B cell (primary cell): ENCODE measurements at regions not wholly inside any gene's neighbourhood (a gene's known extent, or its start where the extent isn't known, plus 50 kb on each side); places are given as distances from the start of the nearest gene placed in this dataset.

ENCODE experiments used
- ATAC-seq: fragments of 200-7000 bp; cut with Tn5 transposase; one replicate; pipeline ENCODE4 v1.10.0; 2021; ENCODE audit warnings: low read depth, mild to moderate bottlenecking, moderate number of reproducible peaks, moderate library complexity
- CTCF ChIA-PET: fragments of 350-600 bp; sonication (Branson Sonifier 250); formaldehyde crosslinking; loops from one replicate; lab custom pipeline; 2021; ENCODE audit warnings: antibody characterized with exemption, inconsistent platforms; lab: Charles Lee
- POLR2A ChIA-PET: fragments of 350-600 bp; sonication (Branson Sonifier 250); formaldehyde crosslinking; loops from one replicate; lab custom pipeline; 2021; ENCODE audit warnings: antibody characterized with exemption; lab: Charles Lee
- DNase-seq: peaks from one replicate; pipeline ENCODE4 v3.0.0; 2013
- H2AFZ ChIP-seq: 2 replicates; pipeline ENCODE4 v1.6.1; 2012; ENCODE audit warnings: mild to moderate bottlenecking, low read depth, low read length; ENCODE audit not compliant: insufficient read depth, poor library complexity, severe bottlenecking
- H3K27ac ChIP-seq, 2 donors: 1 replicate in 1 of 2; 2 replicates in 1 of 2; pipeline ENCODE4 v1.5.1; 2012 to 2013; ENCODE audit warnings: low read length in 2 of 2, mild to moderate bottlenecking in 2 of 2, moderate library complexity in 1 of 2
- H3K27me3 ChIP-seq, 4 experiments: fragments of 200-600 bp in 1 of 4; sonication (generic) in 1 of 4; replicated peaks in 1 of 4; 1 replicate in 2 of 4; 2 replicates in 2 of 4; pipeline versions ENCODE4 v1.6.1 to v1.7.0; 2013 to 2016; ENCODE audit warnings: low read length in 3 of 4, mild to moderate bottlenecking in 2 of 4, mixed read lengths in 1 of 4, moderate library complexity in 1 of 4; ENCODE audit not compliant: insufficient read depth in 4 of 4, control insufficient read depth in 3 of 4; ENCODE audit errors: control extremely low read depth in 1 of 4
- H3K36me3 ChIP-seq, 2 experiments: replicated peaks in 1 of 2; 1 replicate in 1 of 2; 2 replicates in 1 of 2; pipeline versions ENCODE4 v1.6.1 to v1.7.1; 2013; ENCODE audit warnings: low read length in 1 of 2; ENCODE audit not compliant: insufficient read depth in 2 of 2, control insufficient read depth in 1 of 2; ENCODE audit errors: control extremely low read depth in 1 of 2, extremely low read depth in 1 of 2
- H3K4me1 ChIP-seq, 2 donors: fragments of 200-600 bp in 1 of 2; sonication (generic) in 1 of 2; 1 replicate in 1 of 2; 2 replicates in 1 of 2; pipeline versions ENCODE4 v1.5.1 to v1.6.1; 2013 to 2017; ENCODE audit warnings: low read length in 2 of 2; ENCODE audit not compliant: control insufficient read depth in 2 of 2, insufficient read depth in 2 of 2
- H3K4me2 ChIP-seq: replicated peaks from 2 replicates; pipeline ENCODE3; 2012; ENCODE audit warnings: mild to moderate bottlenecking, low read depth, low read length; ENCODE audit not compliant: poor library complexity, severe bottlenecking
- H3K4me3 ChIP-seq, 5 experiments: fragments of 200-600 bp in 1 of 5; sonication (generic) in 1 of 5; 1 replicate in 3 of 5; 2 replicates in 2 of 5; pipeline versions ENCODE4 v1.5.1 to v1.7.0; 2011 to 2016; ENCODE audit warnings: low read length in 4 of 5, mild to moderate bottlenecking in 4 of 5, low read depth in 2 of 5, control low read depth in 1 of 5, moderate library complexity in 1 of 5; ENCODE audit not compliant: insufficient read depth in 1 of 5; ENCODE audit errors: control extremely low read depth in 1 of 5, extremely low read depth in 1 of 5
- H3K79me2 ChIP-seq: fragments of 200-600 bp; sonication (generic); one replicate; pipeline ENCODE4 v1.6.0; 2016; ENCODE audit warnings: low read length; ENCODE audit not compliant: control insufficient read depth, insufficient read depth
- H3K9ac ChIP-seq: fragments of 200-600 bp; sonication (generic); 2 replicates; pipeline ENCODE4 v1.6.1; 2017; ENCODE audit warnings: mild to moderate bottlenecking, low read length, moderate library complexity
- H3K9me3 ChIP-seq, 3 donors: one replicate each; pipeline versions ENCODE4 v1.6.1 to v1.7.1; 2013; ENCODE audit warnings: low read length in 2 of 3; ENCODE audit not compliant: control insufficient read depth in 2 of 3, insufficient read depth in 1 of 3; ENCODE audit errors: control extremely low read depth in 1 of 3
- H4K20me1 ChIP-seq: 2 replicates; pipeline ENCODE4 v1.6.0; 2012; ENCODE audit warnings: mild to moderate bottlenecking, low read length; ENCODE audit not compliant: insufficient read depth, control insufficient read depth, poor library complexity, severe bottlenecking
- H3K27ac Mint-ChIP-seq: one replicate; pipeline ENCODE4 v1.8.0; 2021; ENCODE audit warnings: mixed read lengths
- H3K27me3 Mint-ChIP-seq: one replicate; pipeline ENCODE4 v1.8.0; 2021; ENCODE audit warnings: mixed read lengths
- H3K4me1 Mint-ChIP-seq: one replicate; pipeline ENCODE4 v1.8.0; 2021; ENCODE audit warnings: mixed read lengths
- H3K4me3 Mint-ChIP-seq: one replicate; pipeline ENCODE4 v1.8.0; 2021; ENCODE audit warnings: mixed read lengths
- H3K9me3 Mint-ChIP-seq: one replicate; pipeline ENCODE4 v1.8.0; 2022; ENCODE audit warnings: mixed read lengths; ENCODE audit not compliant: insufficient read depth
- CTCF ChIP-seq: fragments of 200-600 bp; IDR thresholded peaks from one replicate; pipeline ENCODE4 v1.8.0; 2022; ENCODE audit warnings: antibody characterized with exemption, mild to moderate bottlenecking
- EZH2 ChIP-seq: IDR thresholded peaks from 2 replicates; pipeline ENCODE4 v1.6.1; 2012; ENCODE audit warnings: borderline replicate concordance, low read depth, mild to moderate bottlenecking, moderate library complexity, low read length; ENCODE audit not compliant: insufficient read depth, poor library complexity, severe bottlenecking
- WGBS: methylation state at CpG from one replicate; pipeline ENCODE4 v1.1.5; 2013; ENCODE audit warnings: missing lambda C conversion rate; ENCODE audit not compliant: insufficient coverage; 5-methylcytosine and 5-hydroxymethylcytosine counted together
- intact Hi-C: fragments of 100-400 bp; cut with micrococcal nuclease; formaldehyde crosslinking; loops from one replicate; pipeline ENCODE4 v1.10.0; 2022

- no peak for ATAC-seq
- H3K27ac Mint-ChIP-seq, result no peak overlapping the region
- intact Hi-C loops, result no loop called here
- H3K4me1 Mint-ChIP-seq, result no peaks in the 10 kb centered on the region
- no peak for DNase-seq
- H2AFZ ChIP-seq, result no peak overlapping the region
- H3K4me3 Mint-ChIP-seq, result no peak overlapping the region
- H3K4me3 ChIP-seq, result no peak overlapping the region
- POLR2A ChIA-PET, result no interaction called here
- H3K27me3 ChIP-seq, result no peaks in the 10 kb centered on the region
- CTCF ChIA-PET, result no interaction called here
- no peak overlapping the region for H3K27ac ChIP-seq
- H3K4me1 ChIP-seq, result no peaks in the 10 kb centered on the region
- H3K9me3 ChIP-seq, result no peaks in the 10 kb centered on the region
- H3K36me3 ChIP-seq, result no peaks in the 10 kb centered on the region
- no peaks in the 10 kb centered on the region for H3K79me2 ChIP-seq
- H3K4me2 ChIP-seq, result no peak overlapping the region
- no peaks in the 10 kb centered on the region for H4K20me1 ChIP-seq
- TF ChIP-seq CTCF (no peak), EZH2 (no peak)
- no peak overlapping the region for H3K9ac ChIP-seq
- H3K9me3 Mint-ChIP-seq, result peaks cover 3% of the 10 kb centered on the region
- no peaks in the 10 kb centered on the region for H3K27me3 Mint-ChIP-seq
Measured at GRCh38 chr2:77962943-77963342, 440.8 kb upstream of the LRRTM4 start.

GRCh38 chr2:77977471-77978063, 455.4 kb upstream of the LRRTM4 start:
- Histone ChIP-seq H3K9ac (no peak overlapping the region), H3K9me3 (peaks cover 0 to 14% (median 0%) of the 10 kb centered on the region in 3 donors), H4K20me1 (no peaks in the 10 kb centered on the region), H3K4me1 (no peaks in the 10 kb centered on the region), H3K4me2 (no peak overlapping the region), H3K27me3 (no peaks in the 10 kb centered on the region), H3K36me3 (no peaks in the 10 kb centered on the region), H3K4me3 (no peak overlapping the region), H3K27ac (no peak overlapping the region), H2AFZ (no peak overlapping the region), H3K79me2 (no peaks in the 10 kb centered on the region)
- H3K27ac Mint-ChIP-seq, result no peak overlapping the region
- intact Hi-C loops, result no loop called here
- ChIA-PET CTCF (no interaction called here), POLR2A (no interaction called here)
- no peak overlapping the region for H3K4me3 Mint-ChIP-seq
- peaks cover 14% of the 10 kb centered on the region for H3K9me3 Mint-ChIP-seq
- H3K27me3 Mint-ChIP-seq, result no peaks in the 10 kb centered on the region
- no peaks in the 10 kb centered on the region for H3K4me1 Mint-ChIP-seq
- TF ChIP-seq EZH2 (no peak), CTCF (no peak)
- ATAC-seq (no peak), DNase-seq (no peak)
- 46% methylated on average over 2 of the region's 3 CpGs for WGBS
